NCI-H226 (cell line): ENCODE measurements at regions not wholly inside any gene's neighbourhood (a gene's known extent, or its start where the extent isn't known, plus 50 kb on each side); places are given as distances from the start of the nearest gene placed in this dataset.

ENCODE experiments used
- DNase-seq: peaks from one replicate; pipeline ENCODE4 v3.0.0-alpha.2; 2015

DNA sequence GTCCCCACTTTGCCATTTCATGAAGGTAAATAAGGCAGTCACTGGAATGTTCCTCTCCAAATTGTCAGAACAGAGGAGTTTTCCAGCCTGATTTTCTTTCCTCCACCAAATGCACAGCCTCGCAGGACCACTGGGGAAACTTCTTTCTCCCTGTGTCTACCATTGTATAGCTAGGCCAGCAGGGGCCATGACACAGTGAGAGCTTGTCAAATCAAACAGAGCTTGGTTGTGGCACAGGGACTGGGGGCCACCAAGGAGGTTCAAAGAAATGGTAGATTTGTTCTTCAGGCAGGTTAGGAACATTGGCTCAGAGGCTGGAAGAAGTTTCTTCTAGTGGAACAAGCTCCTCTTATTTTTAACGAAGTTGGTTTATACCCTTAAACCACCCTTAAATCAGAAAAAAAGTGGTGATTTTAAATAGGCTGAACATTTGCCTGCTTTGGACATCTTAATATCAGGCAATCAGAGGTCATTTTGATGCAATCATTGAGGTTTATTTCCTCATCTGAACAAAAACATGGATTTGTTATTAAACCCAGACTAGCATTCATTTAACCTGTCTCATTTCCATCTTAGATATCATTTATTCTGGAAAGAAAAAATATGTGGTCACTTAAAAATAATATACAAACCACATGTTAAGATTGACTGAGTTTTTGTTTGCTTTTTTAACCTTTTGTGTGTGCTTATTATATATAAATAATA is 105.6 kb downstream of the GTPBP8 start:
- no peak for DNase-seq

DNA sequence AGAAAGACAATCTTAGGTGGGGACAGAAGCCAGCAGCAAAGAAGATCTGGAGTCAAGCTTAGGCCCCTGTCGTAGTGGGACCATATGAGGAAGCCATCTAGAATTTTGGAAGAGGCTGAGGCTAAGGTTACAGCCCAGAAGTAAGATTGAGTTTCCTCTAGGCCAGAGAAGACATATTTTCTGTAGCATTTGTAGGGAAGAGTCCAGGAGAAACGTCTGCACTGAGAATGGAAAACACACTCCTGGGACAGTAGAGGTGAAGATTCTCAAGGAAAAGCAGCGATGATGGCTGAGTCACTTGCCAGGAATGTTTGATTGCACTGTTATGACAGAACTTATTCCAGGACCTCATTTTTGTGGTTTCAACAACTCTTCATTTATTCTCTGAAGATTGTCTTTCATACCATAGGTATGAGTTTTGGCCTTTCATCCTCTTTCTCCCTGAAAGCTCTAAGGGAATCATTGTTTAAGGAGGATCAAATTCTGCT is 107.2 kb downstream of the GTPBP8 start:
- DNase-seq: peak; percentile 91

DNA sequence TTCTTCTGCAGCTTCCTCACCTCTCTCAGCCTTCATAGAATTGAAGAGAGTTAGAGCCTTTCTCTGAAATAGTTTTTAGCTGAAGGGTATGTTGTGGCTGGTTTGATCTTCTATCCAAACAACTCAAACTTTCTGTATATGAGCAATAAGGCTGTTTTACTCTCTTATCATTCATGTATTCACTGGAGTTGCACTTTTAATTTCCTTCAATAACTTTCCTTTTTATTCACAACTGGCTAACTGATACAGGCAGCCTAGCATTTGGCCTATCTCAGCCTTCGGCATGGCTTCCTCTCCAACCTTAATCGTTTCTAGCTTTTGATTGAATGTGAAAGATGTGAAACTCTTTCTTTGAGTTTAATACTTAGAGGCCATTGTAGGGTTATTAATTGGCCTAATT is 109.3 kb downstream of the GTPBP8 start:
- no peak for DNase-seq

DNA sequence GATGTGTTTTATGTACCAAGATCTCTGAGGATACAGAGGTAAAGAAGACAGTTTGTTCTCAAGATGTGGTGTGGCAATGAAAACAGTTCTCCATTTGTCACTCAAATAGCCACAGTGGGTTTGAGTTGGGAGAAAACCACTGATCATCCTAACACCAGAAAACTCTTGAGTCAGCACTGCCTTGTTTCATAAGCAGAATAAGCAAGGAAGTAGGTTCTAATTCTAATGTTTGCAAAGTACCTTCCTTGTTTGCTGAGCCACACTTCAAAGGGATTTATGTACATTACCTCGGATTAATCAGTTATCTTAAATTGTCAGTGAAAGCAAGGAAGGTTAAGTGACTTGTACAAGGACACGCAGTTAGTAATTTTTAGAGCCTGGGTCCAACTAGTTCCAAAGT is 107.8 kb upstream of the BOC start:
- no peak for DNase-seq

DNA sequence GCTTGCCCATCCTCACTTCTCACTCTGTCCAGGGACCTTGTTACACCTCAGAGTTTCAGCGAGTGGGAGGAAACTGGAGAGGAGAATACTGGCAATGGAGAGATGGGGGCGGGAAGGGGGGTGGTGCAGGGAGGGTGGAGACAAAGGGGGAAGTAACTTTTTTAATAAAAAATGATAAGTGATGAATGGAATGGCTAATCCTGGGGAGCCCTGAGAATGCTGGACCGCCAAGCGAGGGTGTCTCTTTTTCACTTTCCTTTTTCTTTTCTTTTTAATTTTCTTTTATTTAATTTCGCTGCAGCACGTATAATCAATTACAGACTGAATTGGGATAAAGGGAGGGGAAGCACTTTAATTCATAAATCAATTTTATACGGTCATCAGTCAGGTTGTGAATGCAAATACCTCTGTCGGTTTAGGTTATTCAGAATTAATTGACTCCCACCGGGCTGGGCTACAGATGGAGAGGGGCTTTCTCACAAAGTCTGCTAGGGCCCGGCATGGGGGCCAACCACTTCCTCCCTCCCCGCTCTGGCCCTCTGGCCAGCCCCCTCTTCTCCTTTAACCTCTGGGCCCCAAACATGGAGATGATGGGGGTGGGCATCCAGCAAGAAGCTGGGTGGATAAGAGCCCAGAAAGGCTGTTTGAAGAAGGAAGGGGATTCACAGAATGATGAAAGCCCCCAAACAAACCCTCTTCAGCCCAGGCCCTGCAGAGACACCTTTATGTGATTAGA is 106.8 kb upstream of the BOC start:
- no peak for DNase-seq

DNA sequence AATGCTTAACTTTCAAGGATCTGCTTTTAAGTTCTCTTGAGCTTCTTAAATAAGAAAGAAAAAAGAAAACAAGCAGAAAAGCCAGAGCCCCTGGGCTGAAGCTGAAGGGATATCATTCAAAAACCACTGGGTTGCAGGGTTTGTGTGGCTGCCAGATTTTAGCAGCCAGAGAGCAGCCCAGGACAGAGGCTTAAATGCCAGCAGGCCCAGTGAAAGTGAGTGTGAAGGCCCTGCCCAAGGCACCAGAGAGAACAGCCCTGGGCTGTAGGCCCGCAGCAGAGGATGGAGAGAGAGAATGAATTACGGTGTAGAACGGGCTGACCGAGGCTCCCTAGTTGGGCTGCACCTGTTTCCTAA is 106.3 kb upstream of the BOC start:
- no peak for DNase-seq

DNA sequence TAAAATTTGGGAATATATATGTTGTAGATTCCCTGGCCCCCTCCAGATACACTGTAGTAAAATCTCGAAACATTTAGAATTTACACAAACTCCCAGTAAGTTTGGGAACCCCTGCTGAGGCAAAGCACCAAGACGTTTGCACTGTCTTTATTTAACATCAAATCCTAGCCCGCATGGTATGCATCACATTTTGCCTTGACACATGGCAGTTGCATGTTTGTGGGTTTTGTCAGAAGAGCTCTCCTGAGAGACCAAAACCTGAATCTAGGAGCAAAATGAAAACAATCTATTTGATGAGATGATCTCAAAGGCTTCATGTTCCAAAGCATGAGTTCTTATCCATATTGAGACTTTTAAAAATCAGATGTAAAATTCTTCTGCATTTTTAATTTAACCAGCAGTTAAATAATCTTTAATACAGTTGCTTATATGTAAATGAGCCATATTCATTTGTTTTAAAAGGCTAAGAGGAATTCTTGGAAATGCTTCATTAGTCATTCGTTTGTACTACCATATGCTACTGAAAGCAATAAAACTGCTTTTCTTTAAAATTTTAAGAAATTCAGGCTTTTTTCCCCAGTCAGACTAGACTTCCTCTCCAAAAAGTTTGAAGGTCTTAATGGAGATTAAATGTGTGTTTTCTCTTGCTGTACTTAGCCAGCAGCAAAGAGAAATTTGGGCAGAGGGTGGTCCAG is 105.2 kb upstream of the BOC start:
- DNase-seq: no peak

DNA sequence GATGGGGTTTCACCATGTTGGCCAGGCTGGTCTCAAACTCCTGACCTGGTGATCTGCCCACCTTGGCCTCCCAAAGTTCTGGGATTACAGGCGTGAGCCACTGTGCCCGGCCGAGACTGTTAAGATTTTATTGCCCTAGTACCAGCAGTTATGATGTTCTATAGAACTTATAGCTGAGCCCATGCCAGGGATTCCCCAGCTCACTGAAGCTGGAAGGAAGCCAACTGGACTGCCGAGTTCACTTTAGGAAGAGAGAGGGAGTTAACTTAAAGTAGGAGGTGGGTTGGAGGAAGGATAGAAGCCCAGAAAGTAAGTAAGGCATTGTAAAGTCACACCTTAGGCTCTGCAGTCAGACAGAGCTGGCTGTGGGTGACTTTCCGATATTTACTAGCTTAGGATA is 101.1 kb upstream of the BOC start:
- DNase-seq: peak; percentile 58

DNA sequence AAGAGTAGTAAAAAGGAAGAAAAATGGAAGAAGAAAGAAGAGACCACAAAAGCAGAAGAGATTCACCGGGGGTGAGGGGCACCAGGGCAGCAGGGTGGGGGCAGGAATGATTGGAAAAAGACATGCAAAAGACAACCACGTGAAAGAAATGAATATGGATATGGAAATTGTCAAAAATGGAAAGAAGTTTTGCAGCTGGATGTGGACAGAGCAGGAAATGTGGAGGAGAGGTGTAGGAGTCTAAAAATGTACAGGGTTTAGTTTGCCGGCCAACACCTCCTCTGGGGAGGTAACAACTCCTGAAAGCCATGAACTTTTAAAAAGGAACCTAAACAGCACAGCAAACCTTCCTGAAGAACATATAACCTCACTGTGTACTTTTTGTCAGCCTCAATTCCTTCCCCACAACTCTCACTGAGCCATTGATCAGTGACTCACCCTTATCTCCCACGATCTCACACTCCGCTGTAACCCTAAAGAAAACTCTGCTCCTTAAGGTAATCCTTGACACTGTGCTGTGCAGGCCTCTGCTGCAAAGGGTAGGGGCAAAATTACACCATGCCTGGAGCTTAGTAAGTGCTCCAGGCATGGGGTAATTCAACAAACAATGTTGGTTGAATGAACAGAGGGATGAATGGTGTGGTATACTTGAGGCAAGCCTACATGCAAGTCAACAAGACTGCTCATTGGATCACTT is 100.2 kb upstream of the BOC start:
- no peak for DNase-seq

DNA sequence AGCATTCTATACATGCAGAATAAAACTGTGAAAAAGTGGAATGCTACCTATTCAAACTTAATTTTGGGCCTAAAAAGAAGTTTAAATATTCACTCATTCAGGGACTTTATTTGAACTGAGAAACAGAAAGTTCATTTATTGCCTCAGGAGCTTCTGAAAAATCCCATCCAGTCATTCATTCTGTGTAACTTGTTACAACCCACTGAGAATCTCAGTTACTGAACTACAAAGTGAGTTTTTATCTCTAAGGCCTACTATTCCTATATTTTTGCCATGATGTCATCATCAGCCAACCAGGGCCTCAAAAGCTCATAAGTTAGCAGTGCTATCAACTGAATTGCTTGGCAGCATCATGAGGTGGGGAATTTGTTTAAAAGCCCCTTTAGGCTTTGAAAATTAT is 98.0 kb upstream of the BOC start:
- peak; percentile 34 for DNase-seq

DNA sequence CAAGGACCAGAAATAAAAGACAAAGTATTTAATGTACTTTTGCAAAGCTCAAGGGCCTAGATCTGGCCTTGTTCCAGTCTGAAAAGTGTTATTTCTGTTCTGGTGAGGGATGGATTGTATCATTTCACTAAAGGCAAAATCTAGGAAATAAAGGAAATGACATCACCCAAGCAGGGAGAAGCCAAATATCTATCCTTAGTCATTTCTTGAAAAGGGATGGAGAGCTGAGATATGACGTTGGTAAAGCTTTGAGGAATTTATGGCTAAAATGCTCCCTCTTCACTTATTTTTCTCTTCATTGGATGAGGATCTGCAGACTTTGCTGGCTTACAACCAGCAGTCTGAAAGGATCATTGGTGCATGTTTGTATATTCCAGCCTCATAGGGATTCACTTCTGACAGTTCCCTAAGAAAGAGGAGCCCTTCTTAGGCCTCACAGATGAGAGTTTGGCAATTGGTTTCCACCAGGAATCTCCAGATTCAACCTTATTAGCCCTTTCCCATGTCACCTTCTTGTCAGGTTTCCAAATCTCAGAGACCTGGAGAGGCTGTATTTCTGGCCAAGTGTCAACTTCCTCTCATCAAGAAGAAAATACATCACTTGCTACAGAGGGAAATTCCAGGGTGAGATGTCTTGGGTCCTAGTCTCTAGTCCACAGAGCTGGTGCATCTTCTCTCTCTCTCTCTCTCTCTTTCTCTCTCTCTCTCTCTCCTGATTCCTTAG is 93.7 kb upstream of the BOC start:
- DNase-seq: peak; percentile 84

DNA sequence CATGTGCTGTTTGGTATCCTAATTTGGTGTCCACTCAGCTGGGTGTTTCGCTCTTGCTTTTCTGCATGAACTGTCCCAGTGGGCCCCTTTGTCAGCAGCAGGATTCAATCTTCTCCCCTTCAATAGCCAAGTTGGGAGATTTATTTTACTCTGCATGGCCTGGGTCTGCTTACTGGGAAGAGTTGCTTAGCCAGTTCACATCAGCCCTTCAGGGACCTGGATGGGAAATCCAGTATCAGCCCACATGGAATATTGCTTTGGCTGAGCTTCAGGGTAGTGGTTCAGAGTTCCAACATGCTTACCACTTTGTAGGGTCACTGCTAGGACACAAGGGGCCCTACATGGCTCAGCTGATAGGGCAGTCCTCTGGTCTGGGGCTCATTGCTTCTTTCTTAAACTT is 93.0 kb upstream of the BOC start:
- DNase-seq: no peak

DNA sequence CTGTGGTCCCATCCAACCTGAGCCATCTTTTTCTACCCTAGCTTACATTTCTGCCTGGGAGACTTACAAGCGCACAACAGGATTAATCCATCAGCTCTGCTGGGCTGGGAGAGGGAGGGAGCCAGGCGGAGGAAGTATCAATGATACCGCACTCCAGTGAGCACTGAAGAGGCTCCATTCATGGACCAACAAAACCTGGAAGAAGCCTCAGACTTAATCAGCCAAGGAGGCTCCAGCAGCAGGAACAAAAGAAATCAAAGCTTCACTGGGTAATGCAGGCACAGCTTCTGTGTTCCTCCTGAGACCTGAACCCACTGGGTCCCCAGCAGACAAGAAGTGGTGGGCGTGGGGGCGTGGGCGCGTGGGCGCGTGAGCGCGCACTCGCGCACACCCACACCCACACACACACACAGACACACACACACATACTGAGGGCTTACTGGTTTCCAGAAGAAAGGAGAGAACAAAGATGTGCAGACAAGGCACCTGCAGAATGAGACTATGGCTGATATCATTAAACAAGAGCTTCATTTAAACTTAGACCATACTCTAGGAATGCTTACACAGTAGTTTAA is 87.0 kb upstream of the BOC start:
- DNase-seq: no peak

DNA sequence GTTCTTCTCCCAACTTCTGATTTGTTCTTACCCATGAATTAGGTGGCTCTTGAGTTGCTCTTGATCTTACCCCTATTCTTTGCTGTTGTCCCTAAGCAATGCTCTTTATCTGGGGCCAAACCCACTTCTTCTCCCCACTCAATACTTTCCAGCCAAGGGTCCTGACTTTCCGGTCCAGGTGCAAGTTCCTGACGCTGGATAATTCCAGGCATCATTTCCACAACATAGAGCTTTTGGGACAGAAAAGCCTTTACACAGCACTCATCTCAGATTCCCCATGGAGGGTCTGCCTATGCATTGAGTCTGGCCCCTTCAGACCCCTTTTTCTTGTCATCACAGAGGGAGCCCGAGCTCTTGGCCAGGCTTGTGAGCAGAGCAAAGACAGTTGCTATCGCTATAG is 85.4 kb upstream of the BOC start:
- DNase-seq: no peak

DNA sequence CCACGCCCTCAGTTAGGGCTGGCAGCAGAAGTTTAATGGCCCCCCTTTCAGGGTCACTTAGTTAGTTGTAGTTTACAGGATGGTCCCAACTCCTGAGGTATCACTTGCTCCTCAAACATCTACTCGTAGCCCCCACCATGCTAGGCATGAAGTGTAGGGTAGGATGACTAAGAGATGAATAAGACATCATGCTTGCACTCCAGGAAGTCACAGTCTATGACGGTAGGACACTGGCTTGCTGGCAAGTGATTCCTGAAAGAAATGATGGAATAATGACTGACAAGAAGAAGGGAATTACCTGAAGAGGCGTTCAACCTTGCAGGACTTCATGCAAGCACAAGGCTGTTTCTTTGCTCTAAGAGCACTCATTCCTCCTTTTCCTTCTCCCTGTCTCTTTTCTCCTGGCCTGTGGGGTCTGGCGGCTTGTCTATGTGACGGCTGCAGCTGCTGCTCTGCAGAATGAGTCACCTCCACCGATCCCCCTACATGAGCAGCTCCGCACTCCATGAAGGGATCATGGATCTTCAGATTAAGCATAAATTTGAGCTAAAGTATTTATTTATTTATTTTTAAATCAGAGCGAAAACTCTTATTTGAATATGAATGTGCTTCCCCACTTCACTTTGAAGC is 82.9 kb upstream of the BOC start:
- no peak for DNase-seq

DNA sequence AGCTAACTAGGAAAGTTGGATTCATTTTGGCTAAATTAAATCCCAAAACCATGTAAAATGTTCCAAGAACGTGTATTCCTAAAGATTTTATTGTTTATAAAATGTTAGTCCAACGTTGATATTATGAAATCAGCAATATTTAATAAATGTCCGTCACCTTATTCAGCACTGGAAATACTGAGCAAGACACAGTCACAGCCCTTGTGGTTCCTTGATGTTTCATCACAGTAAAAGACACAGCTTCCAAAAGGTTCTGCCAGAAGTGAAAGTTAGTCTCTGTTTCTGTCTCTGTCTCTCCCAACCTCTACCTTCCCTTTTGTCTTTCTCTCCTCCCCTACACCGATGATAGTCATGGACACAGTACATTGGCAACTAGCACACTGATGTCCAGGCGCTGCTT is 82.2 kb upstream of the BOC start:
- no peak for DNase-seq

DNA sequence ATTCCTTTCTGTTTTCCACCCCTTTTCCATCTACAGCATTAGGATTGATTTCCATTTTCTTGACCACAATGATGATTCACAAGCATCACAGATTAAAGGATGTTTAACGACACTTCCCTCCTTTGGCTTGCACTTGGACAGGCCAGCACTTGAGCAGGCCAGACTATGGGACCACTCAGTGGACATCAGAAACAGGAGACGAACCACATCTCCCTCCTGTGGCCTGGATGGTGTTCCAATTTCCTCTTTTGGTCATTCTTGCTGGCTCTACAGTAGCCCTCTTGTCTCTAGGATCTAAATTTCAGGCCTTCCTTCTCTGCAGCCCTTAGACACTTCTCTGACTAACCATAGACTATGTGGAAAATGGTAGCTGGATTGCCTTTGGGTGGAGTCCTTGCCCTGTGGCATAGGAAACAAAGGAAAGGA is 78.8 kb upstream of the BOC start:
- DNase-seq: peak; percentile 41

DNA sequence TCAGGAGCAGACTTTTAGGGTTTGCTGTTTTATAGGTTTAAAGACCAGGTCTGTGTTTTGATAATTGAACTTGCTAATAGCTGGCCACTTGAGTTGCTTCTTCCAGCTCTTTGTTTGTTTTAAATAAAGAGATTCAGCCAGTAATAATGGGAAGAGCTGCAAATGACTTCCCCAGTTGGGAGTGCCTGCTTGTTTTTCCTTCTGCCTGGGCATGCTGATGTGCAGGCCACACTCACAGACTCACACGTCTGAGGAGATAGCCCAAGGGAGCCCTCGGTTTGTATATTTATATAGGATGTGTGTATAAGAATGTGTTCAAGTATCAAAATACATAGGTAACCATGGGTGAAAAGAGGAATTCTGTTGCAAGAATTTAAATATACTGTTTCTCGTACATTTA is 78.2 kb upstream of the BOC start:
- DNase-seq: no peak

DNA sequence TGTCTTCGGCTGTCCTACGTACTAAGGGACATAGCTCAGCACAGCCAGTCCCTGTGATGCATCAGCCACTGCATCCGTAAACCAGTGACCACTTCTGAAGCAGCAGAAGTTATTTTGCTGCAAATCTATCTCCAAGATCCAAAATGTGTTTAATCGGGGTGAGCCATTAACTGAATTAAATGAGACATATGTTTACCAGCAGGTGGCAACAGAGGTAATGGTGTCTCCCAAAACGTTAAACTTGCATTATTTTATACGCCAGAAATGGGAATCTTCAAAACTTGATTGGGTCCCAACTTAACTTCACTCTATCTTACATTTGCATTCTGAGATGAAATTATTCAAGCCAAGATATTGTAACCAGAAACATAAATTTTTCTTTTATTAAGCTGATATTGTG is 75.3 kb upstream of the BOC start:
- DNase-seq: no peak

DNA sequence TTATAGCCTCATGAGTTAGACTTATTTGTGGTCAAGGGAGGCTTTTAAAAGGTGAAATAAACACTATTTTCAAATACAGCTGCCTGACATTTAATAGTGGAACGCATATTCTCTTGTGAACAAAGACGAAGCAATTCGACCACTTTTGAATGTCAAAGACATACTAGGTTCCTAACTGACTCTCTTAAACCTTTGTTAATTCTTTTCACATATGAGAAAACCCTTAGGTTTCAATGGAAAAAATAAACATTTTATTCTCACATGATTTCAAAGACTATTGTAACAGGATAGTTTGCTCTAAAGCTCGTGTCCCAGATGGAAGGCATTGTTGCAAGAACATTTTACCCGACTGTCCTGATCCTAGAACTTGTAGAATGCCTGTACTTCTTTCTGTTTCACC is 74.8 kb upstream of the BOC start:
- DNase-seq: no peak

DNA sequence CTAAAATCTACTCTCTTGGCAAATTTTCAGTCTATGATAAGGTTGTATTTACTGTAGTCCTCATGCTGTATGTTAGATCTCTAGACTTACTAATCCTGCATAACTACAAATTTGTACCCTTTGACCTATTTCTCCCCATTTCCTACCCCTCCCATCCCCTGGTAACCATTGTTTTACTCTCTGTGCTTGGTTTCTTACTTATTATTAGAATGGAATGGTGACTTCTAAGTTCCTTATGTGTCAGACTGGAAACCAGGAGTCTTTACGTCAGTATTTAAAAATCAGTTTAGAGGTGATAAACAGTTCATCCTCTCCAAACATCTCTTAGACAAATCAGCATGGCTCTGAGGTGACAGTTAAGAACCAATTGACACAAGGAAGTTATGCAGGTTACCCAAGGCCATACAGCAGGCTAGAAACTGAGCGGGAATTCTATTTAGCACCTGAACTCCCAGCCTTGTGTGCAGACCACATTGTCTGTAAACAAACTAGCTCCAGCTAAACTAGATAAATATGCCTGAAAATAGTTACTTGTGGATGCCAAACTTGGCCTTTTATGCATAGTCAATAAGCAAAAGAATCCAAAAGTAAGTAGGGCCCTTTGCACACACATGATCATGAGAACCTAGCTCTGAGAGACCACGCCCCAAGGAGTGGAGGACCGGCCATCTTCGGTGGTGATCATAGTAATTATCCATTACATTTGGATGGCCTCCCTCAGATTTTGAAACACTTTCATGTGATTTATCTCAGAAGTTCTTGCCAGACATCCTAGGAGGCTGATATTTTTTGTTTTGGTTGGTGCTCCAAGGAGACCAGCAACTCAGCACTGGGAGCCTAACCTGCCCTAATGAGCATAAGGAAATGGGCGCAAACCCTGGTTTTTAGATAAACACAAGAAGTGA is 72.3 kb upstream of the BOC start:
- no peak for DNase-seq
